Endothelial cell of umbilical vein (primary cell): ENCODE measurements at regions not wholly inside any gene's neighbourhood (a gene's known extent, or its start where the extent isn't known, plus 50 kb on each side); places are given as distances from the start of the nearest gene placed in this dataset.

ENCODE experiments used
- BruUV-seq: library from RNA; stranded (reverse); fragments of 400-500 nt; replicated peaks from 2 replicates; lab custom pipeline; 2021; lab: Mats Ljungman, UMichigan
- CTCF ChIA-PET: fragments of 300-600, 350-600 bp; sonication (Branson Sonifier 250); formaldehyde crosslinking; loops from one replicate; lab custom pipeline; 2021; ENCODE audit warnings: antibody characterized with exemption, inconsistent platforms; lab: Charles Lee
- POLR2A ChIA-PET: fragments of 300-600, 350-600 bp; sonication (Branson Sonifier 250); formaldehyde crosslinking; loops from one replicate; lab custom pipeline; 2021; ENCODE audit warnings: antibody characterized with exemption, inconsistent platforms; lab: Charles Lee
- DNase-seq: peaks from one replicate; pipeline ENCODE4 v3.0.0-alpha.2; 2011; ENCODE audit warnings: low read depth, low spot score
- FAIRE-seq: peaks from 2 replicates; lab custom pipeline; 2011; peaks lifted over from hg19 to GRCh38; lab: Jason Lieb, UNC
- H2AFZ ChIP-seq: 2 replicates; pipeline ENCODE4 v1.6.0; 2012; ENCODE audit warnings: low read depth, low read length, control low read depth, inconsistent platforms
- H3K27ac ChIP-seq: 2 replicates; pipeline ENCODE4 v1.5.1; 2011; ENCODE audit warnings: low read depth, mild to moderate bottlenecking, control low read depth, low read length, moderate library complexity; ENCODE audit not compliant: insufficient read depth
- H3K27me3 ChIP-seq, 2 experiments: 2 replicates each; pipeline versions ENCODE4 v1.6.0 to v1.6.1; 2011; ENCODE audit warnings: low read length in 2 of 2, mixed read lengths in 1 of 2; ENCODE audit not compliant: control insufficient read depth in 2 of 2, insufficient read depth in 2 of 2
- H3K36me3 ChIP-seq, 2 experiments: 2 replicates in 1 of 2; 3 replicates in 1 of 2; pipeline ENCODE4 v1.5.1; 2011; ENCODE audit warnings: low read length in 2 of 2, mild to moderate bottlenecking in 1 of 2, moderate library complexity in 1 of 2; ENCODE audit not compliant: control insufficient read depth in 2 of 2, insufficient read depth in 2 of 2; ENCODE audit errors: extremely low read depth in 1 of 2
- H3K4me1 ChIP-seq: 3 replicates; pipeline ENCODE4 v1.5.1; 2011; ENCODE audit warnings: mild to moderate bottlenecking, low read length; ENCODE audit not compliant: control insufficient read depth, insufficient read depth; ENCODE audit errors: extremely low read depth
- H3K4me2 ChIP-seq: 2 replicates; pipeline ENCODE4 v1.6.1; 2011; ENCODE audit warnings: low read length, control low read depth, mixed read lengths; ENCODE audit not compliant: insufficient read depth
- H3K4me3 ChIP-seq, 3 experiments: fragments of 200-600 bp in 1 of 3; sonication (generic), shearing (Covaris generic) in 1 of 3; replicated peaks in 1 of 3; 2 replicates each; pipeline ENCODE4 v1.5.1; 2011 to 2016; ENCODE audit warnings: control low read depth in 3 of 3, low read length in 3 of 3, mild to moderate bottlenecking in 2 of 3, inconsistent platforms in 1 of 3, low read depth in 1 of 3, moderate library complexity in 1 of 3; ENCODE audit not compliant: insufficient read depth in 1 of 3
- H3K79me2 ChIP-seq: 2 replicates; pipeline ENCODE4 v1.6.0; 2012; ENCODE audit warnings: low read length, inconsistent platforms; ENCODE audit not compliant: control insufficient read depth, insufficient read depth
- H3K9ac ChIP-seq: replicated peaks from 2 replicates; pipeline ENCODE3; 2011; ENCODE audit warnings: low read length, control low read depth; ENCODE audit not compliant: insufficient read depth; ENCODE audit errors: extremely low read depth
- H3K9me1 ChIP-seq: replicated peaks from 3 replicates; pipeline ENCODE4 v1.6.0; 2011; ENCODE audit warnings: mild to moderate bottlenecking, low read length; ENCODE audit not compliant: control insufficient read depth, insufficient read depth; ENCODE audit errors: extremely low read depth
- H3K9me3 ChIP-seq: replicated peaks from 2 replicates; pipeline ENCODE4 v1.5.1; 2012; ENCODE audit warnings: low read length, inconsistent platforms; ENCODE audit not compliant: control insufficient read depth, insufficient read depth
- H4K20me1 ChIP-seq: replicated peaks from 2 replicates; pipeline ENCODE3; 2011; ENCODE audit warnings: mild to moderate bottlenecking, low read length; ENCODE audit not compliant: control insufficient read depth, insufficient read depth; ENCODE audit errors: extremely low read depth
- CTCF ChIP-seq, 2 donors: IDR thresholded peaks; 1 replicate in 1 of 2; 2 replicates in 1 of 2; pipeline ENCODE4 v1.5.1; 2011; ENCODE audit warnings: low read length in 2 of 2, mild to moderate bottlenecking in 2 of 2, moderate library complexity in 2 of 2, control low read depth in 1 of 2, inconsistent platforms in 1 of 2, low read depth in 1 of 2; ENCODE audit not compliant: insufficient read depth in 1 of 2; ENCODE audit errors: extremely low read depth in 1 of 2
- EZH2 ChIP-seq: IDR thresholded peaks from 2 replicates; pipeline ENCODE4 v1.6.1; 2012; ENCODE audit warnings: borderline replicate concordance, low read depth, mild to moderate bottlenecking, moderate library complexity, low read length, inconsistent platforms; ENCODE audit not compliant: severe bottlenecking
- FOS ChIP-seq: IDR thresholded peaks from 2 replicates; pipeline ENCODE4 v1.6.1; 2011; ENCODE audit warnings: mild to moderate bottlenecking, low read length, moderate library complexity, borderline replicate concordance; ENCODE audit not compliant: insufficient read depth
- GATA2 ChIP-seq: IDR thresholded peaks from 2 replicates; pipeline ENCODE4 v1.7.0; 2011; ENCODE audit warnings: low read depth, mild to moderate bottlenecking, moderate library complexity, mixed read lengths, low read length; ENCODE audit not compliant: insufficient read length, insufficient read depth
- JUN ChIP-seq: IDR thresholded peaks from 2 replicates; pipeline ENCODE4 v1.6.1; 2011; ENCODE audit warnings: borderline replicate concordance, low read depth; ENCODE audit not compliant: insufficient read length, insufficient read depth
- MAX ChIP-seq: IDR thresholded peaks from 2 replicates; pipeline ENCODE4 v1.6.1; 2011; ENCODE audit not compliant: insufficient read depth, insufficient read length
- MYC ChIP-seq: IDR thresholded peaks from one replicate; pipeline ENCODE4 v1.6.1; 2011; ENCODE audit warnings: mild to moderate bottlenecking, low read depth, low read length
- POLR2A ChIP-seq: IDR thresholded peaks from 2 replicates; pipeline ENCODE4 v1.6.1; 2012; ENCODE audit warnings: low read depth, mild to moderate bottlenecking, control low read depth, low read length
- POLR2AphosphoS5 ChIP-seq: IDR thresholded peaks from 2 replicates; pipeline ENCODE4 v1.6.1; 2012; ENCODE audit warnings: low read depth, mild to moderate bottlenecking, control low read depth, low read length, moderate library complexity; ENCODE audit not compliant: insufficient read depth
- dilution Hi-C: fragments of 300-500 bp; cut with MboI; formaldehyde crosslinking; loops from one replicate; pipeline ENCODE4 v1.15.0; 2019; ENCODE audit warnings: low sequenced_read_pairs; ENCODE audit not compliant: extremely low pct_ligation_motif_present
- intact Hi-C: fragments of 100-400 bp; cut with micrococcal nuclease; formaldehyde crosslinking; loops from one replicate; pipeline ENCODE4 v1.10.0; 2022

- Histone ChIP-seq H3K4me2 (no peak overlapping the region), H3K27me3 (no peaks in the 10 kb centered on the region), H3K36me3 (no peaks in the 10 kb centered on the region), H3K9ac (no peak overlapping the region), H3K27ac (no peak overlapping the region), H4K20me1 (no peaks in the 10 kb centered on the region), H3K79me2 (no peaks in the 10 kb centered on the region), H3K4me3 (no peak overlapping the region), H3K4me1 (no peaks in the 10 kb centered on the region), H3K9me3 (no peaks in the 10 kb centered on the region), H3K9me1 (no peaks in the 10 kb centered on the region), H2AFZ (no peak overlapping the region)
- intact Hi-C loops, result no loop called here
- POLR2A ChIA-PET, result no interaction called here
- dilution Hi-C loops, result no loop called here
- no TSS peak for BruUV-seq
- CTCF ChIA-PET, result no interaction called here
- no peak for DNase-seq
- no peak for FAIRE-seq
- no peak for TF ChIP-seq EZH2
- no peak for TF ChIP-seq MYC
- no peak for TF ChIP-seq MAX
- TF ChIP-seq POLR2A, result no peak
- no peak for TF ChIP-seq GATA2
- no peak for TF ChIP-seq JUN
- TF ChIP-seq FOS, result no peak
- no peak for TF ChIP-seq CTCF (IDR thresholded peaks at IDR 0.05; ENCODE audit: extremely low read depth in 1 of 2, insufficient read depth in 1 of 2, low read depth in 1 of 2, low read length in 2 of 2)
- TF ChIP-seq POLR2AphosphoS5, result no peak
Measured at GRCh38 chr2:16242906-16243305, 302.6 kb downstream of the MYCN start.
